Ovary (tissue), 3 donors: ENCODE measurements at regions not wholly inside any gene's neighbourhood (a gene's known extent, or its start where the extent isn't known, plus 50 kb on each side); places are given as distances from the start of the nearest gene placed in this dataset.

ENCODE experiments used
- POLR2A ChIP-seq: fragments of 450-650 bp; IDR thresholded peaks from one replicate; pipeline ENCODE4 v1.6.1; 2017; ENCODE audit warnings: antibody characterized with exemption, mild to moderate bottlenecking, moderate library complexity
- TF ChIP-seq, protein P1 (sequence below), 3 donors: fragments of 450-650 bp in 2 of 3; fragments of 200-600 bp in 1 of 3; IDR thresholded peaks; one replicate each; pipeline versions ENCODE4 v1.5.1 to v1.8.0; 2016 to 2022; ENCODE audit warnings: antibody characterized with exemption in 3 of 3, mild to moderate bottlenecking in 1 of 3
- donor health status: DM: no; HTN: no; CAD: no.

DNA sequence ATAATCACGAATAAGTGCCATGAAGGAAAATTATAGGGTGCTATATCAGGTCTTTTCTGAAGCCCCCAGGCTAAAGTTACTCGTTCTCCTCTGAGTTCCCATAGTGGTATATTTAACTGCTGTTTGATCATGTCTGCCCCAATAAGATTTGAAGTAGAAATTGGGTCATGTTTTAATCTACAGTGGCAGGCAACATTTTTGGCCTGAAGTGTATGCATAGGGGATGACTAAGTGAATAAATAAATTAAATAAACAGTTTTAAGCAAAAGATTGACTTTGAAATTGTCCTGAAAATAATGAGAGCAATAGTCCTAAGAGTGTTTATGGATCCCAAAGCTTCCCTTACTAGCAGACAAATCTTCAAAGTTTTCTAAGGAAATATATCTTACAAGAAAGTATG, 500.9 kb downstream of the TNS1 start:
- TF ChIP-seq, protein P1, sequence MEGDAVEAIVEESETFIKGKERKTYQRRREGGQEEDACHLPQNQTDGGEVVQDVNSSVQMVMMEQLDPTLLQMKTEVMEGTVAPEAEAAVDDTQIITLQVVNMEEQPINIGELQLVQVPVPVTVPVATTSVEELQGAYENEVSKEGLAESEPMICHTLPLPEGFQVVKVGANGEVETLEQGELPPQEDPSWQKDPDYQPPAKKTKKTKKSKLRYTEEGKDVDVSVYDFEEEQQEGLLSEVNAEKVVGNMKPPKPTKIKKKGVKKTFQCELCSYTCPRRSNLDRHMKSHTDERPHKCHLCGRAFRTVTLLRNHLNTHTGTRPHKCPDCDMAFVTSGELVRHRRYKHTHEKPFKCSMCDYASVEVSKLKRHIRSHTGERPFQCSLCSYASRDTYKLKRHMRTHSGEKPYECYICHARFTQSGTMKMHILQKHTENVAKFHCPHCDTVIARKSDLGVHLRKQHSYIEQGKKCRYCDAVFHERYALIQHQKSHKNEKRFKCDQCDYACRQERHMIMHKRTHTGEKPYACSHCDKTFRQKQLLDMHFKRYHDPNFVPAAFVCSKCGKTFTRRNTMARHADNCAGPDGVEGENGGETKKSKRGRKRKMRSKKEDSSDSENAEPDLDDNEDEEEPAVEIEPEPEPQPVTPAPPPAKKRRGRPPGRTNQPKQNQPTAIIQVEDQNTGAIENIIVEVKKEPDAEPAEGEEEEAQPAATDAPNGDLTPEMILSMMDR (IDR thresholded peaks at IDR 0.05): no peak
- no peak for TF ChIP-seq POLR2A
